Liver (tissue), 8 donors: ENCODE measurements at regions not wholly inside any gene's neighbourhood (a gene's known extent, or its start where the extent isn't known, plus 50 kb on each side); places are given as distances from the start of the nearest gene placed in this dataset.

ENCODE experiments used
- DNase-seq: peaks from one replicate; pipeline ENCODE4 v3.0.0-alpha.2; 2017; ENCODE audit warnings: low spot score
- H3K27ac ChIP-seq, 2 donors: one replicate each; pipeline ENCODE4 v1.7.0; 2013; ENCODE audit warnings: inconsistent platforms in 2 of 2, low read length in 2 of 2, control low read depth in 1 of 2, low read depth in 1 of 2, mild to moderate bottlenecking in 1 of 2
- H3K27me3 ChIP-seq, 4 donors: one replicate each; pipeline versions ENCODE4 v1.6.1 to v1.7.0; 2013; ENCODE audit warnings: low read length in 3 of 4, inconsistent platforms in 1 of 4, mild to moderate bottlenecking in 1 of 4, moderate library complexity in 1 of 4; ENCODE audit not compliant: control insufficient read depth in 4 of 4, insufficient read depth in 4 of 4
- H3K36me3 ChIP-seq, 4 donors: one replicate each; pipeline versions ENCODE4 v1.6.1 to v1.7.0; 2013; ENCODE audit warnings: low read length in 3 of 4, mild to moderate bottlenecking in 3 of 4, low read depth in 1 of 4, moderate library complexity in 1 of 4; ENCODE audit not compliant: control insufficient read depth in 4 of 4, insufficient read depth in 3 of 4
- H3K4me1 ChIP-seq, 4 donors: one replicate each; pipeline versions ENCODE4 v1.6.1 to v1.7.0; 2013; ENCODE audit warnings: low read length in 3 of 4, mild to moderate bottlenecking in 3 of 4, moderate library complexity in 1 of 4; ENCODE audit not compliant: control insufficient read depth in 4 of 4, insufficient read depth in 4 of 4
- H3K4me3 ChIP-seq, 3 donors: one replicate each; pipeline versions ENCODE4 v1.6.1 to v1.7.0; 2013; ENCODE audit warnings: low read length in 3 of 3, control low read depth in 1 of 3, low read depth in 1 of 3, mild to moderate bottlenecking in 1 of 3
- H3K9ac ChIP-seq, 2 donors: one replicate each; pipeline ENCODE4 v1.7.0; 2013; ENCODE audit warnings: low read length in 2 of 2, mild to moderate bottlenecking in 2 of 2, moderate library complexity in 2 of 2, control low read depth in 1 of 2, low read depth in 1 of 2
- H3K9me3 ChIP-seq, 4 donors: one replicate each; pipeline versions ENCODE4 v1.6.1 to v1.7.0; 2013; ENCODE audit warnings: low read length in 3 of 4; ENCODE audit not compliant: control insufficient read depth in 4 of 4
- EGR1 ChIP-seq, 2 donors: IDR thresholded peaks; 2 replicates each; pipeline ENCODE4 v1.6.1; 2016 to 2018; ENCODE audit warnings: antibody characterized with exemption in 2 of 2, low read depth in 2 of 2
- FOXA1 ChIP-seq: IDR thresholded peaks from 2 replicates; pipeline ENCODE4 v1.6.1; 2016; ENCODE audit warnings: antibody characterized with exemption
- FOXA2 ChIP-seq: IDR thresholded peaks from 2 replicates; pipeline ENCODE4 v1.6.1; 2016; ENCODE audit warnings: antibody characterized with exemption
- GABPA ChIP-seq, 2 donors: IDR thresholded peaks in 1 of 2; conservative IDR thresholded peaks in 1 of 2; 2 replicates each; pipeline ENCODE4 v1.6.1; 2016; ENCODE audit warnings: antibody characterized with exemption in 2 of 2, mild to moderate bottlenecking in 1 of 2, moderate library complexity in 1 of 2
- HNF4A ChIP-seq, 2 donors: conservative IDR thresholded peaks; 2 replicates each; pipeline ENCODE4 v1.6.1; 2016; ENCODE audit warnings: antibody characterized with exemption in 2 of 2, mild to moderate bottlenecking in 2 of 2
- HNF4G ChIP-seq: IDR thresholded peaks from 2 replicates; pipeline ENCODE4 v1.6.1; 2016; ENCODE audit warnings: antibody characterized with exemption
- JUND ChIP-seq, 2 donors: IDR thresholded peaks; 2 replicates each; pipeline ENCODE4 v1.6.1; 2016; ENCODE audit warnings: antibody characterized with exemption in 2 of 2
- NR2F2 ChIP-seq: IDR thresholded peaks from 2 replicates; pipeline ENCODE4 v1.6.1; 2016; ENCODE audit warnings: antibody characterized with exemption
- RXRA ChIP-seq, 2 donors: IDR thresholded peaks; 2 replicates each; pipeline ENCODE4 v1.6.1; 2017 to 2018; ENCODE audit warnings: antibody characterized with exemption in 2 of 2, mild to moderate bottlenecking in 1 of 2
- SP1 ChIP-seq: IDR thresholded peaks from 2 replicates; pipeline ENCODE4 v1.6.1; 2018; ENCODE audit warnings: antibody characterized with exemption, mild to moderate bottlenecking
- TAF1 ChIP-seq: conservative IDR thresholded peaks from 2 replicates; pipeline ENCODE4 v1.6.1; 2016; ENCODE audit warnings: antibody characterized with exemption, mild to moderate bottlenecking
- YY1 ChIP-seq: IDR thresholded peaks from 2 replicates; pipeline ENCODE4 v1.6.1; 2016; ENCODE audit warnings: antibody characterized with exemption, mild to moderate bottlenecking
- WGBS: extraction: QIAGEN DNeasy Blood & Tissue Kit; methylation state at CpG from one replicate; pipeline ENCODE4 v1.1.7; 2013; 5-methylcytosine and 5-hydroxymethylcytosine counted together
- TF ChIP-seq, protein P1 (sequence below): IDR thresholded peaks from 2 replicates; pipeline ENCODE4 v1.6.1; 2016; ENCODE audit warnings: antibody characterized with exemption
- TF ChIP-seq, protein P2 (sequence below): IDR thresholded peaks from 2 replicates; pipeline ENCODE4 v1.6.1; 2016; ENCODE audit warnings: antibody characterized with exemption
- TF ChIP-seq, protein P3 (sequence below): IDR thresholded peaks from 2 replicates; pipeline ENCODE4 v1.6.1; 2016; ENCODE audit warnings: antibody characterized with exemption
- TF ChIP-seq, protein P4 (sequence below): IDR thresholded peaks from 2 replicates; pipeline ENCODE4 v1.6.1; 2016; ENCODE audit warnings: antibody characterized with exemption, mild to moderate bottlenecking
- TF ChIP-seq, protein P5 (sequence below): fragments of 150-350 bp; IDR thresholded peaks from 2 replicates; pipeline ENCODE4 v1.5.1; 2017; ENCODE audit warnings: improper control_type of control experiment, low read depth, low read length; ENCODE audit not compliant: missing input control
- donor health status: healthy.
- donor health status: healthy.
- donor health status: healthy.
- donor health status: healthy.
- donor health status: healthy.

DNA sequence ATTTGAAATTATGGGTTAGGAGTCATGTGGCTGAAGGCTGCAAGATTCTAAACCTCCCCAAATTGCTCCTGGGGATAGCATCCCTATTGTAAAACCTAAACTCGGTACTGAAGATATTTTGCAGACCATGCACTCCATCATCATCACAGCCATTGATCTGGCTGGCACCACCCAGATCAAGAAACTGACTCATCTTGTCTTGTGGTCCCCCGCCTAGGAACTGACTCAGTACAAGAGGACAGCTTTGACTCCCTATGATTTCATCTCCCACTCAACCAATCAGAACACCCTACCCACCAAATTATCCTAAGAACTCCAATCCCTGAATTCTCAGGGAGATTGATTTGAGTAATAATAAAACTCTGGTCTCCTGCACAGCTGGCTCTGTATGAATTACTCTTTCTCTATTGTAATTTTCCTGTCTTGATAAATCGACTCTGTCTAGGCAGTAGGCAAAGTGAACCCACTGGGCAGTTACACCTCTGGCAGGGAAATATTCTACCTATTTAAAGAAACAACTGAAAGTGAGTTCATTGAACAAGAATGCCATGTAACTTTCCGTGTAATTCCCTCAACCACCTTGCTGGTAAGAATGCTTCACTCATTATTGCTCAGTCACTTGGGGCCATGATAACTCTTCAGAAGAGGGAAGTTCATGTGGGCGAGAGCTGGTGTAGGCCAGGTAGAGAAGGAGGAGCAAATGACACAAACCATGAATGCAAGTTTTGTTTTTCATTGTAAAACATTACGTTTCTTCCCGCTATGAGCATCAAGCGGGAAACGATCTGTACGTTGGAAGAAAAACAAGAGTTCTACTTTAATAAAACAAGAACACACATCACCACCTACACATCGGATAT lies 602.9 kb upstream of the ARID1B start:
- no peaks in the 10 kb centered on the region for H3K36me3 ChIP-seq
- H3K27me3 ChIP-seq, result no peaks in the 10 kb centered on the region
- H3K4me1 ChIP-seq, result no peaks in the 10 kb centered on the region
- no peak for DNase-seq
- no peak overlapping the region for H3K4me3 ChIP-seq
- TF ChIP-seq, protein P1, sequence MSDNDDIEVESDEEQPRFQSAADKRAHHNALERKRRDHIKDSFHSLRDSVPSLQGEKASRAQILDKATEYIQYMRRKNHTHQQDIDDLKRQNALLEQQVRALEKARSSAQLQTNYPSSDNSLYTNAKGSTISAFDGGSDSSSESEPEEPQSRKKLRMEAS, result no peak
- TF ChIP-seq RXRA (IDR thresholded peaks at IDR 0.05), result no peak
- TF ChIP-seq, protein P2, sequence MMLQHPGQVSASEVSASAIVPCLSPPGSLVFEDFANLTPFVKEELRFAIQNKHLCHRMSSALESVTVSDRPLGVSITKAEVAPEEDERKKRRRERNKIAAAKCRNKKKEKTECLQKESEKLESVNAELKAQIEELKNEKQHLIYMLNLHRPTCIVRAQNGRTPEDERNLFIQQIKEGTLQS, result no peak
- no peak for TF ChIP-seq NR2F2
- TF ChIP-seq HNF4A (conservative IDR thresholded peaks at IDR 0.05), result no peak
- TF ChIP-seq HNF4G, result no peak
- TF ChIP-seq GABPA (IDR thresholded peaks at IDR 0.05 in 1 of 2, conservative IDR thresholded peaks at IDR 0.05 in 1 of 2), result no peak
- TF ChIP-seq JUND (IDR thresholded peaks at IDR 0.05), result no peak
- TF ChIP-seq TAF1, result no peak
- no peak for TF ChIP-seq FOXA2
- no peak for TF ChIP-seq YY1
- H3K27ac ChIP-seq, result no peak overlapping the region
- H3K9ac ChIP-seq, result no peak overlapping the region
- peaks cover 0 to 1% (median 0%) of the 10 kb centered on the region in 4 donors for H3K9me3 ChIP-seq
- WGBS, result 80% methylated on average over 11 of the region's 11 CpGs

DNA sequence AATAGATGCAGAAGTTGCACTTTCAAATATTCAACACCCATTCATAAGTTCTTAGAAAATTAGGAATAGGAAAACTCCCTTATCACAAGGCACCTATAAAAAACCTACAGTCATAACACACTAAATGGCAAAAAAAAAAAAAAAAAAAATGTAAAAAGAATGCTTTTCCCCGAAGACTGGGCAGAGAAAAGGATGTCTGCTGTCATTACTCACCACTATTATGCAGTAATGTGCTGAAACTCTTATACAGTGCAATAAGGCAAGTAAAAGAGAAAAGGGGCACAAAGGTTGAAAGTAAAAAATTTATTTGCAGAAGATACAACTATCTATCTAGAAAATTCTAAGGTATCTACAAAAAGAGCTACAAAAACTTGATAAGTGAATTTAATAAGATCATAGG lies 607.8 kb upstream of the ARID1B start:
- H3K36me3 ChIP-seq, result no peaks in the 10 kb centered on the region
- no peaks in the 10 kb centered on the region for H3K9me3 ChIP-seq
- H3K9ac ChIP-seq, result no peak overlapping the region
- no peak for DNase-seq
- TF ChIP-seq FOXA1, result no peak
- TF ChIP-seq, protein P3, sequence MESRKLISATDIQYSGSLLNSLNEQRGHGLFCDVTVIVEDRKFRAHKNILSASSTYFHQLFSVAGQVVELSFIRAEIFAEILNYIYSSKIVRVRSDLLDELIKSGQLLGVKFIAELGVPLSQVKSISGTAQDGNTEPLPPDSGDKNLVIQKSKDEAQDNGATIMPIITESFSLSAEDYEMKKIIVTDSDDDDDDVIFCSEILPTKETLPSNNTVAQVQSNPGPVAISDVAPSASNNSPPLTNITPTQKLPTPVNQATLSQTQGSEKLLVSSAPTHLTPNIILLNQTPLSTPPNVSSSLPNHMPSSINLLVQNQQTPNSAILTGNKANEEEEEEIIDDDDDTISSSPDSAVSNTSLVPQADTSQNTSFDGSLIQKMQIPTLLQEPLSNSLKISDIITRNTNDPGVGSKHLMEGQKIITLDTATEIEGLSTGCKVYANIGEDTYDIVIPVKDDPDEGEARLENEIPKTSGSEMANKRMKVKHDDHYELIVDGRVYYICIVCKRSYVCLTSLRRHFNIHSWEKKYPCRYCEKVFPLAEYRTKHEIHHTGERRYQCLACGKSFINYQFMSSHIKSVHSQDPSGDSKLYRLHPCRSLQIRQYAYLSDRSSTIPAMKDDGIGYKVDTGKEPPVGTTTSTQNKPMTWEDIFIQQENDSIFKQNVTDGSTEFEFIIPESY, result no peak
- TF ChIP-seq, protein P2, result no peak
- no peak for TF ChIP-seq SP1
- TF ChIP-seq, protein P4, sequence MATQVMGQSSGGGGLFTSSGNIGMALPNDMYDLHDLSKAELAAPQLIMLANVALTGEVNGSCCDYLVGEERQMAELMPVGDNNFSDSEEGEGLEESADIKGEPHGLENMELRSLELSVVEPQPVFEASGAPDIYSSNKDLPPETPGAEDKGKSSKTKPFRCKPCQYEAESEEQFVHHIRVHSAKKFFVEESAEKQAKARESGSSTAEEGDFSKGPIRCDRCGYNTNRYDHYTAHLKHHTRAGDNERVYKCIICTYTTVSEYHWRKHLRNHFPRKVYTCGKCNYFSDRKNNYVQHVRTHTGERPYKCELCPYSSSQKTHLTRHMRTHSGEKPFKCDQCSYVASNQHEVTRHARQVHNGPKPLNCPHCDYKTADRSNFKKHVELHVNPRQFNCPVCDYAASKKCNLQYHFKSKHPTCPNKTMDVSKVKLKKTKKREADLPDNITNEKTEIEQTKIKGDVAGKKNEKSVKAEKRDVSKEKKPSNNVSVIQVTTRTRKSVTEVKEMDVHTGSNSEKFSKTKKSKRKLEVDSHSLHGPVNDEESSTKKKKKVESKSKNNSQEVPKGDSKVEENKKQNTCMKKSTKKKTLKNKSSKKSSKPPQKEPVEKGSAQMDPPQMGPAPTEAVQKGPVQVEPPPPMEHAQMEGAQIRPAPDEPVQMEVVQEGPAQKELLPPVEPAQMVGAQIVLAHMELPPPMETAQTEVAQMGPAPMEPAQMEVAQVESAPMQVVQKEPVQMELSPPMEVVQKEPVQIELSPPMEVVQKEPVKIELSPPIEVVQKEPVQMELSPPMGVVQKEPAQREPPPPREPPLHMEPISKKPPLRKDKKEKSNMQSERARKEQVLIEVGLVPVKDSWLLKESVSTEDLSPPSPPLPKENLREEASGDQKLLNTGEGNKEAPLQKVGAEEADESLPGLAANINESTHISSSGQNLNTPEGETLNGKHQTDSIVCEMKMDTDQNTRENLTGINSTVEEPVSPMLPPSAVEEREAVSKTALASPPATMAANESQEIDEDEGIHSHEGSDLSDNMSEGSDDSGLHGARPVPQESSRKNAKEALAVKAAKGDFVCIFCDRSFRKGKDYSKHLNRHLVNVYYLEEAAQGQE, result no peak
- TF ChIP-seq, protein P5, sequence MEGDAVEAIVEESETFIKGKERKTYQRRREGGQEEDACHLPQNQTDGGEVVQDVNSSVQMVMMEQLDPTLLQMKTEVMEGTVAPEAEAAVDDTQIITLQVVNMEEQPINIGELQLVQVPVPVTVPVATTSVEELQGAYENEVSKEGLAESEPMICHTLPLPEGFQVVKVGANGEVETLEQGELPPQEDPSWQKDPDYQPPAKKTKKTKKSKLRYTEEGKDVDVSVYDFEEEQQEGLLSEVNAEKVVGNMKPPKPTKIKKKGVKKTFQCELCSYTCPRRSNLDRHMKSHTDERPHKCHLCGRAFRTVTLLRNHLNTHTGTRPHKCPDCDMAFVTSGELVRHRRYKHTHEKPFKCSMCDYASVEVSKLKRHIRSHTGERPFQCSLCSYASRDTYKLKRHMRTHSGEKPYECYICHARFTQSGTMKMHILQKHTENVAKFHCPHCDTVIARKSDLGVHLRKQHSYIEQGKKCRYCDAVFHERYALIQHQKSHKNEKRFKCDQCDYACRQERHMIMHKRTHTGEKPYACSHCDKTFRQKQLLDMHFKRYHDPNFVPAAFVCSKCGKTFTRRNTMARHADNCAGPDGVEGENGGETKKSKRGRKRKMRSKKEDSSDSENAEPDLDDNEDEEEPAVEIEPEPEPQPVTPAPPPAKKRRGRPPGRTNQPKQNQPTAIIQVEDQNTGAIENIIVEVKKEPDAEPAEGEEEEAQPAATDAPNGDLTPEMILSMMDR, result no peak
- TF ChIP-seq NR2F2, result no peak
- no peak for TF ChIP-seq HNF4G
- no peak for TF ChIP-seq FOXA2
- TF ChIP-seq RXRA (IDR thresholded peaks at IDR 0.05), result no peak
- no peak for TF ChIP-seq YY1
- no peak for TF ChIP-seq EGR1 (IDR thresholded peaks at IDR 0.05; ENCODE audit: low read depth in 2 of 2)
- no peaks in the 10 kb centered on the region for H3K4me1 ChIP-seq
- no peak overlapping the region for H3K4me3 ChIP-seq
- no peak overlapping the region for H3K27ac ChIP-seq
- WGBS, result 61% methylated on average over 1 of the region's 1 CpG
- peaks cover 0 to 3% (median 0%) of the 10 kb centered on the region in 4 donors for H3K27me3 ChIP-seq
